ENCODE measurements at regions not wholly inside any gene's neighbourhood (a gene's known extent, or its start where the extent isn't known, plus 50 kb on each side); places are given as distances from the start of the nearest gene placed in this dataset.

GRCh38 chr2:160574468-160575140, 81.0 kb upstream of the RBMS1 start:
- H3K9ac ChIP-seq (ENCODE audit: control insufficient read depth, extremely low read depth, insufficient read depth, low read length): no peak overlapping the region
- DNase-seq (ENCODE audit: low read depth, low spot score) (peak; percentile 78), FAIRE-seq (peak; percentile 92)
- H2AFZ ChIP-seq (ENCODE audit: control insufficient read depth, low read length): no peak overlapping the region
- no peaks in the 10 kb centered on the region for H3K9me1 ChIP-seq (ENCODE audit: control insufficient read depth, extremely low read depth, insufficient read depth, low read length)
- H4K20me1 ChIP-seq (ENCODE audit: control insufficient read depth, extremely low read depth, insufficient read depth, low read length): no peaks in the 10 kb centered on the region
- H3K9me3 ChIP-seq (ENCODE audit: control insufficient read depth, low read depth, low read length): no peaks in the 10 kb centered on the region
- H3K4me2 ChIP-seq (ENCODE audit: control insufficient read depth, extremely low read depth, insufficient read depth, low read depth, low read length): peak overlapping the region; percentile 25
- TF ChIP-seq CTCF (optimal IDR thresholded peaks at IDR 0.05 in 1 of 3, IDR thresholded peaks at IDR 0.05 in 1 of 3, conservative IDR thresholded peaks at IDR 0.05 in 1 of 3; ENCODE audit: extremely low read depth in 1 of 3, insufficient read depth in 2 of 3, low read length in 3 of 3): no peak
- TF ChIP-seq EZH2 (IDR thresholded peaks at IDR 0.05; ENCODE audit: low read length): no peak
- H3K27ac ChIP-seq (ENCODE audit: control insufficient read depth, insufficient read depth, low read length): no peak overlapping the region
- no peaks in the 10 kb centered on the region for H3K36me3 ChIP-seq (ENCODE audit: control insufficient read depth in 2 of 2, extremely low read depth in 1 of 2, insufficient read depth in 2 of 2, low read length in 2 of 2)
- no peaks in the 10 kb centered on the region for H3K27me3 ChIP-seq (ENCODE audit: control insufficient read depth, extremely low read depth, insufficient read depth, low read length)
- no peaks in the 10 kb centered on the region for H3K79me2 ChIP-seq (ENCODE audit: control insufficient read depth, insufficient read depth, low read length)
- H3K4me3 ChIP-seq (ENCODE audit: control insufficient read depth in 2 of 3, extremely low read depth in 1 of 3, insufficient read depth in 2 of 3, low read depth in 1 of 3, low read length in 3 of 3): no peak overlapping the region
- dilution Hi-C loops (cut with MboI; ENCODE audit: extremely low pct_ligation_motif_present, low sequenced_read_pairs): no loop called here
- H3K4me1 ChIP-seq (ENCODE audit: control insufficient read depth, extremely low read depth, insufficient read depth, low read length): peaks cover 29% of the 10 kb centered on the region

- TF ChIP-seq CTCF (optimal IDR thresholded peaks at IDR 0.05 in 1 of 3, IDR thresholded peaks at IDR 0.05 in 1 of 3, conservative IDR thresholded peaks at IDR 0.05 in 1 of 3; ENCODE audit: extremely low read depth in 1 of 3, insufficient read depth in 2 of 3, low read length in 3 of 3) (no peak), EZH2 (IDR thresholded peaks at IDR 0.05; ENCODE audit: low read length) (no peak)
- Histone ChIP-seq H3K27ac (ENCODE audit: control insufficient read depth, insufficient read depth, low read length) (peak overlapping the region; percentile 50), H3K9ac (ENCODE audit: control insufficient read depth, extremely low read depth, insufficient read depth, low read length) (no peak overlapping the region), H3K27me3 (ENCODE audit: control insufficient read depth, extremely low read depth, insufficient read depth, low read length) (no peaks in the 10 kb centered on the region), H3K9me3 (ENCODE audit: control insufficient read depth, low read depth, low read length) (no peaks in the 10 kb centered on the region), H3K4me3 (ENCODE audit: control insufficient read depth in 2 of 3, extremely low read depth in 1 of 3, insufficient read depth in 2 of 3, low read depth in 1 of 3, low read length in 3 of 3) (no peak overlapping the region), H3K79me2 (ENCODE audit: control insufficient read depth, insufficient read depth, low read length) (no peaks in the 10 kb centered on the region), H3K4me1 (ENCODE audit: control insufficient read depth, extremely low read depth, insufficient read depth, low read length) (peaks cover 29% of the 10 kb centered on the region), H4K20me1 (ENCODE audit: control insufficient read depth, extremely low read depth, insufficient read depth, low read length) (no peaks in the 10 kb centered on the region), H2AFZ (ENCODE audit: control insufficient read depth, low read length) (no peak overlapping the region), H3K4me2 (ENCODE audit: control insufficient read depth, extremely low read depth, insufficient read depth, low read depth, low read length) (peak overlapping the region; percentile 25), H3K9me1 (ENCODE audit: control insufficient read depth, extremely low read depth, insufficient read depth, low read length) (no peaks in the 10 kb centered on the region), H3K36me3 (ENCODE audit: control insufficient read depth in 2 of 2, extremely low read depth in 1 of 2, insufficient read depth in 2 of 2, low read length in 2 of 2) (no peaks in the 10 kb centered on the region)
- dilution Hi-C loops (cut with MboI; ENCODE audit: extremely low pct_ligation_motif_present, low sequenced_read_pairs): no loop called here
- DNase-seq (ENCODE audit: low read depth, low spot score) (no peak), FAIRE-seq (no peak)
These were observed 81.8 kb upstream of the RBMS1 start for GRCh38 chr2:160575368-160575767.

Data from keratinocyte (primary cell).